Mucosa of descending colon (tissue), 3 donors: ENCODE measurements at regions not wholly inside any gene's neighbourhood (a gene's known extent, or its start where the extent isn't known, plus 50 kb on each side); places are given as distances from the start of the nearest gene placed in this dataset.

Source experiments
- ATAC-seq: fragments of 200-7000 bp; cut with Tn5 transposase; one replicate; pipeline ENCODE4 v1.9.1; 2020; ENCODE audit warnings: mild to moderate bottlenecking, moderate library complexity
- DNase-seq, 3 donors: peaks; one replicate each; pipeline ENCODE4 v3.0.0-alpha.2; 2020
- H3K36me3 ChIP-seq: fragments of 200-600 bp; one replicate; pipeline ENCODE4 v1.8.0; 2021; ENCODE audit warnings: low read depth, mild to moderate bottlenecking
- H3K4me1 ChIP-seq: fragments of 200-600 bp; one replicate; pipeline ENCODE4 v1.8.0; 2021; ENCODE audit warnings: low read depth, mild to moderate bottlenecking
- H3K4me3 ChIP-seq: fragments of 200-600 bp; one replicate; pipeline ENCODE4 v1.8.0; 2021; ENCODE audit warnings: mild to moderate bottlenecking
- H3K9me3 ChIP-seq: fragments of 200-600 bp; one replicate; pipeline ENCODE4 v1.8.0; 2021; ENCODE audit warnings: mild to moderate bottlenecking
- intact Hi-C, 2 donors: fragments of 100-400 bp; cut with DNase I in 1 of 2; cut with micrococcal nuclease in 1 of 2; formaldehyde crosslinking; loops; one replicate each; pipeline versions ENCODE4 v1.11.0 to v1.11.1; 2022; cut with DNase I, micrococcal nuclease
- TF ChIP-seq, protein P1 (sequence below): fragments of 200-600 bp; IDR thresholded peaks from one replicate; pipeline ENCODE4 v1.8.0; 2022; ENCODE audit warnings: antibody characterized with exemption, mild to moderate bottlenecking
- donor health status: DM: no; HTN: no; CAD: no; lungs with moderate emphysema.
- donor health status: DM: no; HTN: no; CAD: no.
- donor health status: DM: no; HTN: yes; CAD: no.

DNA sequence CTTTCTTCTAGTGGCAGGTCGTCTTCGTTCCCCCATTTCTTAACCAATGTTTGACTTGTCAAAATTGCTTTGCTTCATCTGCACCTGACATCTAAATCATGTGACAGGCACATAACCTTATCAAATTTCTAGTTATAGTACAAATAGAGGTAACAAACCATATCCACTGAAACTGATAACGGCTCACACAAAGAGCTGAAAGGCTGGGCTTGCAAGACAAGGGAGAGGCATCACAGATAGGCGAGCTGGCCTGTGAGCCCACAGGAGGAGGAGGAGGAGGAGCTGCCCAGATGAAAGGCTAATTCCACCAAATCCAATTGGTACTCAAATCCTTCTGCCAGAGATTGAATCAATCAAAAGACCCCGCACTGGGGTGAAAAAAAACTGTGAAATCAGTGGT lies 80.2 kb upstream of the NEBL start:
- no peak for DNase-seq
- Histone ChIP-seq H3K36me3 (no peaks in the 10 kb centered on the region), H3K9me3 (no peaks in the 10 kb centered on the region), H3K4me3 (no peak overlapping the region), H3K4me1 (no peaks in the 10 kb centered on the region)
- peak; percentile 45 for ATAC-seq
- intact Hi-C loops, result no loop called here
- TF ChIP-seq, protein P1, sequence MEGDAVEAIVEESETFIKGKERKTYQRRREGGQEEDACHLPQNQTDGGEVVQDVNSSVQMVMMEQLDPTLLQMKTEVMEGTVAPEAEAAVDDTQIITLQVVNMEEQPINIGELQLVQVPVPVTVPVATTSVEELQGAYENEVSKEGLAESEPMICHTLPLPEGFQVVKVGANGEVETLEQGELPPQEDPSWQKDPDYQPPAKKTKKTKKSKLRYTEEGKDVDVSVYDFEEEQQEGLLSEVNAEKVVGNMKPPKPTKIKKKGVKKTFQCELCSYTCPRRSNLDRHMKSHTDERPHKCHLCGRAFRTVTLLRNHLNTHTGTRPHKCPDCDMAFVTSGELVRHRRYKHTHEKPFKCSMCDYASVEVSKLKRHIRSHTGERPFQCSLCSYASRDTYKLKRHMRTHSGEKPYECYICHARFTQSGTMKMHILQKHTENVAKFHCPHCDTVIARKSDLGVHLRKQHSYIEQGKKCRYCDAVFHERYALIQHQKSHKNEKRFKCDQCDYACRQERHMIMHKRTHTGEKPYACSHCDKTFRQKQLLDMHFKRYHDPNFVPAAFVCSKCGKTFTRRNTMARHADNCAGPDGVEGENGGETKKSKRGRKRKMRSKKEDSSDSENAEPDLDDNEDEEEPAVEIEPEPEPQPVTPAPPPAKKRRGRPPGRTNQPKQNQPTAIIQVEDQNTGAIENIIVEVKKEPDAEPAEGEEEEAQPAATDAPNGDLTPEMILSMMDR, result no peak

DNA sequence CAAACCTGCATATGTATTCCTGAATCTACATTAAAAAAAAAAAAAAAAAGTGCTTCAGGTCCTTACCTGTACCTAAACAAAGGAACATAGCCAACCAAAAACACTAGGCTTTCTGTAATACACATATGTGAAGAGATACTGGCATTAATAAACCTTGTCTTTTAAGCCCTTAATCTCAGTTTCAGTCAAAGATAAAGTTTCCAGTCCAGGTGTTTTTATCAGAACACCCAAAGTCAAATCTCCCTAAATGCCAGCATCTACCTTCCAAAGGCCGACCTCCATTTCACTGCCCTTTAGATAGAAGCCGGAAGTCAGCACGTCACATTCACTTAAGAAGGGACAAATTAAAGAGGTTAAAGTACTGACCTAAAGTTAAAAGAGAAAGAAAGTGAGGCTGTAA lies 79.8 kb upstream of the NEBL start:
- Histone ChIP-seq H3K4me3 (no peak overlapping the region), H3K36me3 (no peaks in the 10 kb centered on the region), H3K9me3 (no peaks in the 10 kb centered on the region), H3K4me1 (no peaks in the 10 kb centered on the region)
- no peak for DNase-seq
- intact Hi-C loops, result no loop called here
- TF ChIP-seq, protein P1, result no peak
- no peak for ATAC-seq

DNA sequence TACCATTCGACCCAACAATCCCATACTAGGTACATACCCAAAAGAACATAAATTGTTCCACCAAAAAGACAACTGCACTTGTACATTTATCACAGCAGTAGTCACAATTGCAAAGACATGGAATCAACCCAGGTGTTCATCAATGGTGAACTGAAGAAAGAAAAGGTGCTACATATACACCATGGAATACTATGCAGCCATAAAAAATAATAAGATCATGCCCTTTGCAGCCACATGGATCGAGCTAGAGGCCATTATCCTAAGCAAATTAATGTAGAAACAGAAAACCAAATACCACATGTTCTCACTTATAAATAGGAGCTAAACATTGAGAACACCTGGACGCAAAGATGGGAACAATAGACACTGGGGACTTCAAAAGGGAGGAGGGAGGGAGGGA lies 79.3 kb upstream of the NEBL start:
- DNase-seq (no peak), ATAC-seq (no peak)
- Histone ChIP-seq H3K4me3 (no peak overlapping the region), H3K4me1 (no peaks in the 10 kb centered on the region), H3K9me3 (no peaks in the 10 kb centered on the region), H3K36me3 (no peaks in the 10 kb centered on the region)
- TF ChIP-seq, protein P1, result no peak
- intact Hi-C loops, result no loop called here

DNA sequence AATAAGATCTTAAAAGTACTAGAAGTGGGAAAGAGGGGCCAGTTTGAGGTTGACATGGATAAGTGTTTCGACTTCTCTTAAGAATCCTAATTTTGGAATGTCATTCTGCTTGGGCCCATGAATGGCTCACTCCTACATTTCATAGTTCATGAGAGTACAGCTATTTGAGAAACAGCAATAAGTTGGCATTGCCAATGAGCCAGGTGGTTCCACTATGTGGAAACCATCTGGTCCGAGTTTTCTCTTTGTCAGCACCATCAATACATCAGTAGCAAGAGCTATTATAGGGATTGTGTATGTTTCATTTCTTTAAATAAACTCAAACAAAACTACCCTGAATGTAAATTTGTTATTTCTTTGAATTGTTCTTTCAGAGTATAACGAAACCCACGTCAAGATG lies 78.1 kb upstream of the NEBL start:
- ATAC-seq (no peak), DNase-seq (no peak)
- intact Hi-C loops, result no loop called here
- TF ChIP-seq, protein P1, result no peak
- H3K4me1 ChIP-seq, result no peaks in the 10 kb centered on the region
- H3K4me3 ChIP-seq, result no peak overlapping the region
- no peaks in the 10 kb centered on the region for H3K9me3 ChIP-seq
- H3K36me3 ChIP-seq, result no peaks in the 10 kb centered on the region

DNA sequence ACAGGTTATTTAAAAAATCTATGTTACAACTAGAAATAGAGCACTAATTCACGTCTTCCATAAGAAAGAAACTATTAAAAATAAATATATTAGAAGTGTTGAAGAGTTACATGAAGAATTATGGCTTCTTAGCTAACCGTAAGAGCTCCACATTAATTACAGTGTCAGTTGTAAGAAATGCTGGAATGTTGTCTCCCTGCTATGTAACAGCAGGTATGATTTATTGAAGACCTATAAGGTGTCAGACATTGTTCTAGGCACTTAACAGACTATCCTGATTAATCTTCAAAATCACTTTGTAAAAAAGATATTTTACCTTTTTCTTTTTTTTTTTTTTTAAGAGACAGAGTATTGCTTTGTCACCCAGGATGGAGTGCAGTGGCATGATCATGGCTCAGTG lies 75.8 kb upstream of the NEBL start:
- ATAC-seq, result no peak
- Histone ChIP-seq H3K36me3 (no peaks in the 10 kb centered on the region), H3K4me3 (no peak overlapping the region), H3K4me1 (no peaks in the 10 kb centered on the region), H3K9me3 (no peaks in the 10 kb centered on the region)
- intact Hi-C loops, result no loop called here
- TF ChIP-seq, protein P1, result no peak
- no peak for DNase-seq

DNA sequence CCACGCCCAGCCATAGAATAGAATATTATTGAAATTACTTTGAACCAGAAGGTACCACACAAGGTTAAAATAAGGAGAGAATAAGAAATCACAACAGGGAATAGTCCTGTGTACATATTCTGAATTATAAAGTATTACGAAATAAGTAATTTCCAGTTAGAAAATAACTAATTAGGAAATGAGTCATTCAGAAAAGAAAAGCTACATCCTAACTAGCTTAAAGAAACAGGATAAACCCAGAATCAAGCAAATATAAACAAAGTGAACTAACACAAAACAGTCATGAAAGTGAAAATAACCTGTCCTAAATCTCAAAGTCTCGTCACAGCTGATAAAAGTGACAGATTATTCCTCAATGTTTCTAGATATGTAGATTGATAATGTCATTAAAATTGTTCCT lies 74.8 kb upstream of the NEBL start:
- TF ChIP-seq, protein P1, result no peak
- DNase-seq (no peak), ATAC-seq (no peak)
- Histone ChIP-seq H3K4me3 (no peak overlapping the region), H3K9me3 (no peaks in the 10 kb centered on the region), H3K4me1 (no peaks in the 10 kb centered on the region), H3K36me3 (no peaks in the 10 kb centered on the region)
- intact Hi-C loops, result no loop called here
